ENCODE measurements at regions not wholly inside any gene's neighbourhood (a gene's known extent, or its start where the extent isn't known, plus 50 kb on each side); places are given as distances from the start of the nearest gene placed in this dataset.

- in situ Hi-C loops (cut with HindIII; ENCODE audit: low pct_ligation_motif_present, low sequenced_read_pairs), result no loop called here
- Histone ChIP-seq H3K4me3 (ENCODE audit: low read depth, low read length) (no peak overlapping the region), H3K36me3 (replicated peaks) (no peaks in the 10 kb centered on the region), H3K27me3 (replicated peaks) (no peaks in the 10 kb centered on the region), H3K27ac (no peak overlapping the region)
- TF ChIP-seq CTCF (IDR thresholded peaks at IDR 0.05; ENCODE audit: low read depth, low read length, missing control alignments), result no peak
- DNase-seq, result no peak
These were observed 108.5 kb upstream of the RBMS1 start for GRCh38 chr2:160602073-160602472.

- TF ChIP-seq CTCF (IDR thresholded peaks at IDR 0.05; ENCODE audit: low read depth, low read length, missing control alignments), result no peak
- in situ Hi-C loops (cut with HindIII; ENCODE audit: low pct_ligation_motif_present, low sequenced_read_pairs), result no loop called here
These were observed 110.3 kb upstream of the RBMS1 start for GRCh38 chr2:160603771-160604510.

GRCh38 chr2:160606341-160606740, 112.7 kb upstream of the RBMS1 start:
- in situ Hi-C loops (cut with HindIII; ENCODE audit: low pct_ligation_motif_present, low sequenced_read_pairs), result no loop called here
- no peaks in the 10 kb centered on the region for H3K36me3 ChIP-seq (replicated peaks)
- H3K27ac ChIP-seq, result no peak overlapping the region
- DNase-seq, result no peak
- no peak for TF ChIP-seq CTCF (IDR thresholded peaks at IDR 0.05; ENCODE audit: low read depth, low read length, missing control alignments)
- no peak overlapping the region for H3K4me3 ChIP-seq (ENCODE audit: low read depth, low read length)
- H3K27me3 ChIP-seq (replicated peaks), result no peaks in the 10 kb centered on the region

More at GRCh38 chr2:160603771-160604510, 110.3 kb upstream of the RBMS1 start:
- no peak overlapping the region for H3K27ac ChIP-seq
- DNase-seq, result no peak
- H3K36me3 ChIP-seq (replicated peaks), result no peaks in the 10 kb centered on the region
- no peaks in the 10 kb centered on the region for H3K27me3 ChIP-seq (replicated peaks)
- H3K4me3 ChIP-seq (ENCODE audit: low read depth, low read length), result no peak overlapping the region

GRCh38 chr2:160608599-160608998, 115.0 kb upstream of the RBMS1 start:
- DNase-seq, result no peak
- Histone ChIP-seq H3K36me3 (replicated peaks) (no peaks in the 10 kb centered on the region), H3K27ac (no peak overlapping the region), H3K27me3 (replicated peaks) (no peaks in the 10 kb centered on the region), H3K4me3 (ENCODE audit: low read depth, low read length) (no peak overlapping the region)
- TF ChIP-seq CTCF (IDR thresholded peaks at IDR 0.05; ENCODE audit: low read depth, low read length, missing control alignments), result no peak
- in situ Hi-C loops (cut with HindIII; ENCODE audit: low pct_ligation_motif_present, low sequenced_read_pairs), result no loop called here

- no peaks in the 10 kb centered on the region for H3K36me3 ChIP-seq (replicated peaks)
- H3K27ac ChIP-seq, result no peak overlapping the region
- no peak overlapping the region for H3K4me3 ChIP-seq (ENCODE audit: low read depth, low read length)
- in situ Hi-C loops (cut with HindIII; ENCODE audit: low pct_ligation_motif_present, low sequenced_read_pairs), result no loop called here
- no peak for TF ChIP-seq CTCF (IDR thresholded peaks at IDR 0.05; ENCODE audit: low read depth, low read length, missing control alignments)
- no peaks in the 10 kb centered on the region for H3K27me3 ChIP-seq (replicated peaks)
- DNase-seq, result no peak
These were observed 115.7 kb upstream of the RBMS1 start for GRCh38 chr2:160609346-160609745.

- no peak overlapping the region for H3K4me3 ChIP-seq (ENCODE audit: low read depth, low read length)
- no peak overlapping the region for H3K27ac ChIP-seq
- no peaks in the 10 kb centered on the region for H3K36me3 ChIP-seq (replicated peaks)
- no peak for DNase-seq
- in situ Hi-C loops (cut with HindIII; ENCODE audit: low pct_ligation_motif_present, low sequenced_read_pairs), result no loop called here
- TF ChIP-seq CTCF (IDR thresholded peaks at IDR 0.05; ENCODE audit: low read depth, low read length, missing control alignments), result no peak
- H3K27me3 ChIP-seq (replicated peaks), result no peaks in the 10 kb centered on the region
These were observed 116.4 kb upstream of the RBMS1 start for GRCh38 chr2:160610041-160610440.
